Vagina (tissue), 2 donors: ENCODE measurements at regions not wholly inside any gene's neighbourhood (a gene's known extent, or its start where the extent isn't known, plus 50 kb on each side); places are given as distances from the start of the nearest gene placed in this dataset.

Source experiments
- POLR2A ChIP-seq, 2 donors: fragments of 450-650 bp; IDR thresholded peaks; one replicate each; pipeline ENCODE4 v1.6.1; 2017; ENCODE audit warnings: antibody characterized with exemption in 2 of 2, mild to moderate bottlenecking in 2 of 2, moderate library complexity in 2 of 2
- POLR2AphosphoS5 ChIP-seq, 2 donors: sonication (generic); formaldehyde crosslinking; IDR thresholded peaks; one replicate each; pipeline ENCODE4 v1.9.0; 2017; ENCODE audit warnings: antibody characterized with exemption in 2 of 2, mild to moderate bottlenecking in 2 of 2, low read depth in 1 of 2; ENCODE audit not compliant: insufficient read depth in 1 of 2
- TF ChIP-seq, protein P1 (sequence below), 3 experiments: fragments of 450-650 bp in 2 of 3; fragments of 200-600 bp in 1 of 3; sonication (generic) in 1 of 3; IDR thresholded peaks; one replicate each; pipeline ENCODE4 v1.5.1; 2017 to 2019; ENCODE audit warnings: antibody characterized with exemption in 3 of 3, mild to moderate bottlenecking in 2 of 3, moderate library complexity in 2 of 3

DNA sequence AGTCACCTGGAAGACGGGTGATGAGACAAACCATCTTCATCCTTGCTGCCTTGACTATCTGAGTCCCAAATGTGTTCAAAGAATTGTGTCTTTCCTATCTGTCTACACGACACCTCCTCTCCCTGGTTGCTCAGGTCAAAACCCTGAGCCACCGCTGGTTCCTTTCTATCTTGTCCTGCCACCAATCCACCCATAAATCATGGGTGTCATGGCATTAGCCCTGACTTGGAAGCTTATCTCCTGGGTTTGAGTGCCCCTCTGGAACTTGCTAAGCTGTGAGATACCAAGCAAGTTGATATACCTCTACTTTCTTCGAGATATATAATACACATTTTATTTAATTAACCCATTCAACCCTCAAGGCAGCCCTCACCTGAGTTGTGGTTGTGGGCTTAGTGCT is 57.9 kb downstream of the ASCL4 start:
- no peak for TF ChIP-seq POLR2AphosphoS5 (IDR thresholded peaks at IDR 0.05; ENCODE audit: insufficient read depth in 1 of 2, low read depth in 1 of 2)
- TF ChIP-seq POLR2A (IDR thresholded peaks at IDR 0.05) = no peak
- TF ChIP-seq, protein P1, sequence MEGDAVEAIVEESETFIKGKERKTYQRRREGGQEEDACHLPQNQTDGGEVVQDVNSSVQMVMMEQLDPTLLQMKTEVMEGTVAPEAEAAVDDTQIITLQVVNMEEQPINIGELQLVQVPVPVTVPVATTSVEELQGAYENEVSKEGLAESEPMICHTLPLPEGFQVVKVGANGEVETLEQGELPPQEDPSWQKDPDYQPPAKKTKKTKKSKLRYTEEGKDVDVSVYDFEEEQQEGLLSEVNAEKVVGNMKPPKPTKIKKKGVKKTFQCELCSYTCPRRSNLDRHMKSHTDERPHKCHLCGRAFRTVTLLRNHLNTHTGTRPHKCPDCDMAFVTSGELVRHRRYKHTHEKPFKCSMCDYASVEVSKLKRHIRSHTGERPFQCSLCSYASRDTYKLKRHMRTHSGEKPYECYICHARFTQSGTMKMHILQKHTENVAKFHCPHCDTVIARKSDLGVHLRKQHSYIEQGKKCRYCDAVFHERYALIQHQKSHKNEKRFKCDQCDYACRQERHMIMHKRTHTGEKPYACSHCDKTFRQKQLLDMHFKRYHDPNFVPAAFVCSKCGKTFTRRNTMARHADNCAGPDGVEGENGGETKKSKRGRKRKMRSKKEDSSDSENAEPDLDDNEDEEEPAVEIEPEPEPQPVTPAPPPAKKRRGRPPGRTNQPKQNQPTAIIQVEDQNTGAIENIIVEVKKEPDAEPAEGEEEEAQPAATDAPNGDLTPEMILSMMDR (IDR thresholded peaks at IDR 0.05) = no peak
